Upper lobe of right lung (tissue), 1 donor: ENCODE measurements at regions not wholly inside any gene's neighbourhood (a gene's known extent, or its start where the extent isn't known, plus 50 kb on each side); places are given as distances from the start of the nearest gene placed in this dataset.

Source experiments
- ATAC-seq: fragments of 200-7000 bp; cut with Tn5 transposase; one replicate; pipeline ENCODE4 v1.9.1; 2020; ENCODE audit warnings: mild to moderate bottlenecking, moderate library complexity
- DNase-seq: peaks from one replicate; pipeline ENCODE4 v3.0.0-alpha.2; 2020
- H3K27ac ChIP-seq: fragments of 200-600 bp; one replicate; pipeline ENCODE4 v1.8.0; 2022
- H3K27me3 ChIP-seq: fragments of 200-600 bp; one replicate; pipeline ENCODE4 v1.8.0; 2022; ENCODE audit warnings: mild to moderate bottlenecking
- H3K36me3 ChIP-seq: fragments of 200-600 bp; one replicate; pipeline ENCODE4 v1.8.0; 2022
- H3K4me1 ChIP-seq: fragments of 200-600 bp; one replicate; pipeline ENCODE4 v1.8.0; 2022
- H3K4me3 ChIP-seq: fragments of 200-600 bp; one replicate; pipeline ENCODE4 v1.8.0; 2022; ENCODE audit warnings: mild to moderate bottlenecking
- H3K9me3 ChIP-seq: fragments of 200-600 bp; one replicate; pipeline ENCODE4 v1.8.0; 2022
- CTCF ChIP-seq: fragments of 200-600 bp; IDR thresholded peaks from one replicate; pipeline ENCODE4 v1.8.0; 2022; ENCODE audit warnings: antibody characterized with exemption
- intact Hi-C: fragments of 100-400 bp; cut with DNase I; formaldehyde crosslinking; loops from one replicate; pipeline ENCODE4 v1.11.0; 2022
- donor health status: DM: no; HTN: yes; CAD: no; lungs with severe emphysema.

GRCh38 chr3:160069986-160070385 is 81.4 kb downstream of the IL12A start:
- DNase-seq (no peak), ATAC-seq (no peak)
- TF ChIP-seq CTCF, result no peak
- H3K27ac ChIP-seq, result no peak overlapping the region
- no peaks in the 10 kb centered on the region for H3K27me3 ChIP-seq
- no peak overlapping the region for H3K4me3 ChIP-seq
- no peaks in the 10 kb centered on the region for H3K36me3 ChIP-seq
- no peaks in the 10 kb centered on the region for H3K4me1 ChIP-seq
- H3K9me3 ChIP-seq, result no peaks in the 10 kb centered on the region
- intact Hi-C loops, result no loop called here

- ATAC-seq (no peak), DNase-seq (no peak)
- TF ChIP-seq CTCF, result no peak
- Histone ChIP-seq H3K27ac (no peak overlapping the region), H3K27me3 (no peaks in the 10 kb centered on the region), H3K4me1 (no peaks in the 10 kb centered on the region), H3K4me3 (no peak overlapping the region), H3K9me3 (no peaks in the 10 kb centered on the region), H3K36me3 (no peaks in the 10 kb centered on the region)
- intact Hi-C loops, result no loop called here
Measured at GRCh38 chr3:160076519-160076918, 87.9 kb downstream of the IL12A start.

- no peaks in the 10 kb centered on the region for H3K36me3 ChIP-seq
- no peaks in the 10 kb centered on the region for H3K4me1 ChIP-seq
- no peak for DNase-seq
- no peak for ATAC-seq
- intact Hi-C loops, result no loop called here
- no peaks in the 10 kb centered on the region for H3K9me3 ChIP-seq
- H3K27me3 ChIP-seq, result no peaks in the 10 kb centered on the region
- no peak overlapping the region for H3K4me3 ChIP-seq
- TF ChIP-seq CTCF, result no peak
- H3K27ac ChIP-seq, result no peak overlapping the region
Measured at GRCh38 chr3:160078533-160078932, 89.9 kb downstream of the IL12A start.

GRCh38 chr3:160081958-160082533 is 93.4 kb downstream of the IL12A start:
- intact Hi-C loops, result no loop called here
- DNase-seq (no peak), ATAC-seq (no peak)
- H3K9me3 ChIP-seq, result no peaks in the 10 kb centered on the region
- TF ChIP-seq CTCF, result no peak
- no peaks in the 10 kb centered on the region for H3K36me3 ChIP-seq
- no peak overlapping the region for H3K27ac ChIP-seq
- no peaks in the 10 kb centered on the region for H3K27me3 ChIP-seq
- no peak overlapping the region for H3K4me3 ChIP-seq
- no peaks in the 10 kb centered on the region for H3K4me1 ChIP-seq

DNA sequence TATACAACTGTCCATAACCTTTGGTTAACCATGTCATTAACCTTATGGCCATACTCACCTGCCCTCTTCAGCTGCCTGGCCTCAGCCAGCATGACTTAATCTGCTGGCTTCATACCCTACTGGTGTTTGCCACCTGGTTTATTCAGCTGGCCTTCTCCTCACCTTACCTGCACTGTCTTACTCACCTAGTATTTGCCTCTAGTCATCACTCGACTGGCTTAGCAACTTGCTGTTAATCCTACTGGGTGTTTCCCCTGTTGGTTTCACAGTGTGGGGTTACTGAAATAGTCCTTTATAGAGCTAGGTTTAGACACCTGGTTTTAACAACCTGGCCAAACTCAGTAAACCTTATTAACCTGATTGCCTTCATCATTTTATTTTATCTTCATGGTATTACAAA is 96.4 kb downstream of the IL12A start:
- Histone ChIP-seq H3K9me3 (no peaks in the 10 kb centered on the region), H3K4me1 (no peaks in the 10 kb centered on the region), H3K27ac (no peak overlapping the region), H3K36me3 (no peaks in the 10 kb centered on the region), H3K4me3 (no peak overlapping the region), H3K27me3 (no peaks in the 10 kb centered on the region)
- ATAC-seq, result no peak
- intact Hi-C loops, result no loop called here
- TF ChIP-seq CTCF, result no peak
- DNase-seq, result no peak

GRCh38 chr3:160088492-160089137 is 100.0 kb downstream of the IL12A start:
- H3K27ac ChIP-seq, result no peak overlapping the region
- TF ChIP-seq CTCF, result no peak
- H3K9me3 ChIP-seq, result no peaks in the 10 kb centered on the region
- ATAC-seq, result no peak
- no peaks in the 10 kb centered on the region for H3K36me3 ChIP-seq
- no peak overlapping the region for H3K4me3 ChIP-seq
- H3K27me3 ChIP-seq, result no peaks in the 10 kb centered on the region
- intact Hi-C loops, result no loop called here
- no peak for DNase-seq
- H3K4me1 ChIP-seq, result no peaks in the 10 kb centered on the region
